ENCODE measurements at regions not wholly inside any gene's neighbourhood (a gene's known extent, or its start where the extent isn't known, plus 50 kb on each side); places are given as distances from the start of the nearest gene placed in this dataset.

DNA sequence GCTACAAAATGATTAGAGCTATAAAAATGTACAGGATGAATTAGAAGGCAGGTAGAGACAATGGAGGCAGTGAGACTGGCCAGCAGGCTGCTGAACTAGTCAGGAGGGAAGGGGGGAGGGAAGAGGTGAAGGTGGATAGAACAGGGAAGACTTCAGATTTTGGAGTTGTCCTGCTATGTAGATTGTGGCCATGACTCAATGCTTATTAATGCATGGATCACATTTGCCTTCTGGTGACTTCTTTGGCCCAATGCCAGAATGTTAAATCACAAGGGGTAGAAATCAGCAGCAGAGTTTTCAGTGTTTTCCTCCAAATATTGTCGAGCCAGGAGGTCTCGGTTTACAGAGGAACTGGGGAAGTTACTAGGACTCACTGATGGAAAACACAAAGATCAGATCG, 346.6 kb downstream of the AASDHPPT start:
- FAIRE-seq (peak; percentile 78), DNase-seq (ENCODE audit: low read depth) (peak; percentile 82)
- Histone ChIP-seq H4K20me1 (ENCODE audit: insufficient read depth, low read length) (no peaks in the 10 kb centered on the region), H3K4me2 (ENCODE audit: low read length) (peak overlapping the region; percentile 51), H3K4me1 (ENCODE audit: insufficient read depth, low read length) (peaks cover 13% of the 10 kb centered on the region), H3K4me3 (ENCODE audit: insufficient read depth, low read depth, low read length) (no peak overlapping the region), H2AFZ (ENCODE audit: low read depth, low read length) (peak overlapping the region; percentile 58), H3K9me3 (ENCODE audit: insufficient read depth, low read depth, low read length) (no peaks in the 10 kb centered on the region), H3K9ac (ENCODE audit: low read length) (no peak overlapping the region), H3K27me3 (ENCODE audit: insufficient read depth, low read length) (no peaks in the 10 kb centered on the region), H3K27ac (ENCODE audit: low read depth, low read length) (peak overlapping the region; percentile 38), H3K79me2 (ENCODE audit: insufficient read depth, low read length) (no peaks in the 10 kb centered on the region), H3K36me3 (ENCODE audit: insufficient read depth, low read length) (no peaks in the 10 kb centered on the region)
- no peak overlapping the region for H3K4me3 Mint-ChIP-seq (ENCODE audit: unreplicated experiment)
- peaks cover 25% of the 10 kb centered on the region for H3K4me1 Mint-ChIP-seq (ENCODE audit: low read depth, unreplicated experiment)
- H3K9me3 Mint-ChIP-seq (ENCODE audit: unreplicated experiment) = no peaks in the 10 kb centered on the region
- H3K27me3 Mint-ChIP-seq (ENCODE audit: low read depth, unreplicated experiment) = no peaks in the 10 kb centered on the region
- TF ChIP-seq EZH2 (IDR thresholded peaks at IDR 0.05; ENCODE audit: insufficient read depth, low read length) (no peak), CTCF (IDR thresholded peaks at IDR 0.05; ENCODE audit: insufficient read depth, low read depth, low read length) (no peak)
- H3K36me3 Mint-ChIP-seq (ENCODE audit: low read depth, unreplicated experiment) = no peaks in the 10 kb centered on the region
- peak overlapping the region; percentile 82 for H3K27ac Mint-ChIP-seq (ENCODE audit: unreplicated experiment)

DNA sequence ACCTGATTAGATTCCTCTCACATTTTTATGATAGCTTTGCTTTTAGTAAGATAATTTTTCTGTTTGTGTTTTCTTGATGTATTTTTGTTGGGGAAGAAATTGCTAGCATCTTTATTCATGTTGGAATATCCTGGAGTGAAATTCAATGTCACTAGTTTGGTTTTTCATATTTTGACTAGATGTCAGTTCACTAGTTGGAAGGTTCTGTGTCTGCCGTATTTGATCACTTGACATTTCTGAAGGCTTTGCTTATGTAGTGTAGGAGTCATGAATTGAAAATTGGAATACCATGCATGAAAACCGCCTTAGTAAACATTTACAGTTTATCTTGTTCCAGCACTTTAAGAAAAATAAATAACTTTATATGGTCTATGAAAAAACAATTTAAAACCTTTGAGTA, 348.4 kb downstream of the AASDHPPT start:
- no peak for FAIRE-seq

More for the DNA sequence above, 348.4 kb downstream of the AASDHPPT start:
- Mint-ChIP-seq H3K9me3 (ENCODE audit: unreplicated experiment) (no peaks in the 10 kb centered on the region), H3K4me3 (ENCODE audit: unreplicated experiment) (no peak overlapping the region), H3K36me3 (ENCODE audit: low read depth, unreplicated experiment) (no peaks in the 10 kb centered on the region), H3K4me1 (ENCODE audit: low read depth, unreplicated experiment) (peaks cover 23% of the 10 kb centered on the region), H3K27ac (ENCODE audit: unreplicated experiment) (no peak overlapping the region), H3K27me3 (ENCODE audit: low read depth, unreplicated experiment) (no peaks in the 10 kb centered on the region)
- Histone ChIP-seq H3K9ac (ENCODE audit: low read length) (no peak overlapping the region), H4K20me1 (ENCODE audit: insufficient read depth, low read length) (no peaks in the 10 kb centered on the region), H3K27ac (ENCODE audit: low read depth, low read length) (no peak overlapping the region), H3K4me1 (ENCODE audit: insufficient read depth, low read length) (peaks cover 13% of the 10 kb centered on the region), H2AFZ (ENCODE audit: low read depth, low read length) (no peak overlapping the region), H3K27me3 (ENCODE audit: insufficient read depth, low read length) (no peaks in the 10 kb centered on the region), H3K9me3 (ENCODE audit: insufficient read depth, low read depth, low read length) (no peaks in the 10 kb centered on the region), H3K36me3 (ENCODE audit: insufficient read depth, low read length) (no peaks in the 10 kb centered on the region), H3K79me2 (ENCODE audit: insufficient read depth, low read length) (no peaks in the 10 kb centered on the region), H3K4me3 (ENCODE audit: insufficient read depth, low read depth, low read length) (no peak overlapping the region), H3K4me2 (ENCODE audit: low read length) (no peak overlapping the region)
- DNase-seq (ENCODE audit: low read depth) = no peak
- TF ChIP-seq EZH2 (IDR thresholded peaks at IDR 0.05; ENCODE audit: insufficient read depth, low read length) (no peak), CTCF (IDR thresholded peaks at IDR 0.05; ENCODE audit: insufficient read depth, low read depth, low read length) (no peak)

All from astrocyte (in vitro differentiated cells and primary cell).